ENCODE measurements at regions not wholly inside any gene's neighbourhood (a gene's known extent, or its start where the extent isn't known, plus 50 kb on each side); places are given as distances from the start of the nearest gene placed in this dataset.

DNA sequence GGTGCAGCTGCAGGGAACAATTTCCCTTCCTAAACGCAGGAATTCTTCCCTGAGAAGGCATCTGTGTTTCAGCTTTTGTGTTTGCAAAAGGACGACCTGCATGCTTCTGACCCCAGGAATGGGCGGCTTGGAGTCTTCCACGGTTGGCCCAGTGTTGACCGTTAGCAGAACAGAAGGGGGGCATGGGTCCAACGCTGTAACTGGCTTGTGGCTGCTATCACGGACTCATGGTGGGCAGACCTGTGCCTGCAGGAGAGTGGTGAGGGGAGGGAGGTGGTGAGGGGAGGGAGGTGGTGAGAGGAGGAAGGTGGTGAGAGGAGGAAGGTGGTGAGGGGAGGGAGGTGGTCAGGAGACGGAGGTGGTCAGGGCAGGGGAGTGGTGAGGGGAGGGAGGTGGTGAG, 388.6 kb upstream of the IRX4 start:
- TF ChIP-seq, protein P1, sequence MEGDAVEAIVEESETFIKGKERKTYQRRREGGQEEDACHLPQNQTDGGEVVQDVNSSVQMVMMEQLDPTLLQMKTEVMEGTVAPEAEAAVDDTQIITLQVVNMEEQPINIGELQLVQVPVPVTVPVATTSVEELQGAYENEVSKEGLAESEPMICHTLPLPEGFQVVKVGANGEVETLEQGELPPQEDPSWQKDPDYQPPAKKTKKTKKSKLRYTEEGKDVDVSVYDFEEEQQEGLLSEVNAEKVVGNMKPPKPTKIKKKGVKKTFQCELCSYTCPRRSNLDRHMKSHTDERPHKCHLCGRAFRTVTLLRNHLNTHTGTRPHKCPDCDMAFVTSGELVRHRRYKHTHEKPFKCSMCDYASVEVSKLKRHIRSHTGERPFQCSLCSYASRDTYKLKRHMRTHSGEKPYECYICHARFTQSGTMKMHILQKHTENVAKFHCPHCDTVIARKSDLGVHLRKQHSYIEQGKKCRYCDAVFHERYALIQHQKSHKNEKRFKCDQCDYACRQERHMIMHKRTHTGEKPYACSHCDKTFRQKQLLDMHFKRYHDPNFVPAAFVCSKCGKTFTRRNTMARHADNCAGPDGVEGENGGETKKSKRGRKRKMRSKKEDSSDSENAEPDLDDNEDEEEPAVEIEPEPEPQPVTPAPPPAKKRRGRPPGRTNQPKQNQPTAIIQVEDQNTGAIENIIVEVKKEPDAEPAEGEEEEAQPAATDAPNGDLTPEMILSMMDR (IDR thresholded peaks at IDR 0.05; ENCODE audit: low read depth, low read length, missing control alignments), result no peak
- in situ Hi-C loops (cut with HindIII; ENCODE audit: low pct_ligation_motif_present, low sequenced_read_pairs), result no loop called here
- no peak for DNase-seq
- H3K36me3 ChIP-seq (replicated peaks), result no peaks in the 10 kb centered on the region
- H3K27me3 ChIP-seq (replicated peaks), result no peaks in the 10 kb centered on the region
- H3K27ac ChIP-seq, result no peak overlapping the region
- H3K4me3 ChIP-seq (ENCODE audit: low read depth, low read length), result no peak overlapping the region

DNA sequence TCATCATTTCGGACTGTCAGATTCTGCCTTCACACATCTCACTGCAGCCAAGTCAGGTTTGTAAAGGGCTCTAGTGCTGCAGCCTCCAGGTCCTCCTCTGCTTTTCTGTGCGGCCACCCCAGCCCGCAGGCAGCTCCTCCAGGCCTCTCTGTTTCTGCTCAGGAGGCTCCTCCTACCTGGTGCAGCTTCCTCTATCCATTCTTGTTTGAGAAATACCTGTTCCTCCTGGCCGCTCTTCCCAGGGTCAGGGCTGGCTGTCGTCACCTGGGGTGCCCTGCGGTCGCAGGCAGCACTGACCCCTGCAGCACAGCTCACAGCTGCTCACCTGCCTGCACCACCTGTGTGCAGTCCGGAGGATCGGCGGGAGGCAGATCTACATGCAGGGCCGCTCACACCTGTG, 387.7 kb upstream of the IRX4 start:
- H3K36me3 ChIP-seq (replicated peaks), result no peaks in the 10 kb centered on the region
- in situ Hi-C loops (cut with HindIII; ENCODE audit: low pct_ligation_motif_present, low sequenced_read_pairs), result no loop called here
- TF ChIP-seq, protein P1 (IDR thresholded peaks at IDR 0.05; ENCODE audit: low read depth, low read length, missing control alignments), result no peak
- DNase-seq, result no peak
- no peak overlapping the region for H3K4me3 ChIP-seq (ENCODE audit: low read depth, low read length)
- H3K27me3 ChIP-seq (replicated peaks), result no peaks in the 10 kb centered on the region
- H3K27ac ChIP-seq, result no peak overlapping the region

DNA sequence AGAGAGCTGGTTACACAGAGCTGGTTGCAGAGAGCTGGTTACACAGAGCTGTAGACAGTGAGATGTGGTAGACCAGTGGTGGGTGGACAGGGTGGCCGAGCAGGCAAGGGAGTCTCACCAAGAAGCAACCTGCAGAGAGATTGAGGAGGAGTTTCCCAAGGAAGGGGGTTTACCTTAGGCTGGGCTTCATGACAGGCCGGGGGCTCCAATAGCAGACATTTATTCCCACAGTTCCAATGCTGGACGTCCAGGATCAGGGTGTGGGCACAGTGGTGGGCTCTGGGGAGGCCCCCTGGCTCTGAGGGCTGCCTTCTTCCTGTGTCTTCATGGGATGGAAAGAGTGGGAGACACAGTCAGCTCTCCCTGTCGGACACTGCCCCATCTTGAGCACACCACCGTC, 386.9 kb upstream of the IRX4 start:
- no peaks in the 10 kb centered on the region for H3K36me3 ChIP-seq (replicated peaks)
- H3K27me3 ChIP-seq (replicated peaks), result no peaks in the 10 kb centered on the region
- TF ChIP-seq, protein P1 (IDR thresholded peaks at IDR 0.05; ENCODE audit: low read depth, low read length, missing control alignments), result no peak
- H3K27ac ChIP-seq, result no peak overlapping the region
- in situ Hi-C loops (cut with HindIII; ENCODE audit: low pct_ligation_motif_present, low sequenced_read_pairs), result no loop called here
- no peak for DNase-seq
- H3K4me3 ChIP-seq (ENCODE audit: low read depth, low read length), result no peak overlapping the region

DNA sequence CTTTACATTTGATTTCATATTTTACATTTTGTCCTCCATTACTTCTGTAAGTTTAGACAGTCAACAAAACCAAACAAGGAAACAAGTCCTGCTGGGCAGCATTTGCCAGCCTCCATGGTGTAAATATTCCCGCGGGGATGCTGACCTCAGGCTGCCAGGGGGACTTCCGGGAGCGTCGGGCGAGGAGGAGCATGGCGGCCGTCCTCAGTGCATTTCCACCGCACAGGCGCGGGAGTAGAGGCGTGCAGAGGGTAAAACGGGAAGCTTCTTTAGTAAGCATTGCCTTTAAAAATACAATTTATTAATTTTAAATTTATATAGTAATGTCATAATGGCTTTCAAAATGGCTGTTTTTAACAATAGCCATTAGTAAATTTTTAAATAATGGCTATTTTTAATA, 385.3 kb upstream of the IRX4 start:
- TF ChIP-seq, protein P1 (IDR thresholded peaks at IDR 0.05; ENCODE audit: low read depth, low read length, missing control alignments), result no peak

DNA sequence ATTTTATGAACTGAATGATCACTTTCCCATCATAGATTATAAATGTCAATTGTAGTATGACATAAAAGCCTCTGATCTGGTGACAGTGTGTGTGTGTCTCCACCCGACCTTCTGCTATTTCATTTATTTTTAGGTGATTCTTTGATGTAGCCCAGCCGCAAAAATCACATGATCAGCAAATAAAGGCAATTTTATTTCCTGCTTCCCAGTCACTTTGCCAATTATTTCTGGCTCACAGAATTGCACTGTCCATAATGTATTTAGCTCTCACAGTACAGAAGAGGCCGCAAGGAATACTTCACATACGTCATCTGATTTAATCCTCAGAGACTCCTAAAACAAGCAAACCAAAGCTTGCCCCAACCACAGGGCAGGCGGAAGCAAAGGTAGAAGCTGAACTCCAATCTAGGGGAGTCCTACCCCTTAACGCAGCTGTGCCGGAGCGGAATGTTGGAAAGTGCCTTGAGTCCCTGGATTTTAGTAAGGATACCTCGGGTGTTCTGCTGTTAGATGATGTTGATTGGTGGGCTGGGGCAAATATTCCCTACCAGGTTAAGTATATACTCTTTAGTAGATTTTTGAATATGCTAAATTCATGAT, 384.0 kb upstream of the IRX4 start:
- Histone ChIP-seq H3K27me3 (replicated peaks) (no peaks in the 10 kb centered on the region), H3K36me3 (replicated peaks) (no peaks in the 10 kb centered on the region), H3K27ac (no peak overlapping the region), H3K4me3 (ENCODE audit: low read depth, low read length) (no peak overlapping the region)
- no peak for DNase-seq
- in situ Hi-C loops (cut with HindIII; ENCODE audit: low pct_ligation_motif_present, low sequenced_read_pairs), result no loop called here
- TF ChIP-seq, protein P1 (IDR thresholded peaks at IDR 0.05; ENCODE audit: low read depth, low read length, missing control alignments), result no peak

More for the DNA sequence above, 385.3 kb upstream of the IRX4 start:
- no peak for DNase-seq
- no peaks in the 10 kb centered on the region for H3K36me3 ChIP-seq (replicated peaks)
- in situ Hi-C loops (cut with HindIII; ENCODE audit: low pct_ligation_motif_present, low sequenced_read_pairs), result no loop called here
- no peaks in the 10 kb centered on the region for H3K27me3 ChIP-seq (replicated peaks)
- no peak overlapping the region for H3K27ac ChIP-seq
- H3K4me3 ChIP-seq (ENCODE audit: low read depth, low read length), result no peak overlapping the region

DNA sequence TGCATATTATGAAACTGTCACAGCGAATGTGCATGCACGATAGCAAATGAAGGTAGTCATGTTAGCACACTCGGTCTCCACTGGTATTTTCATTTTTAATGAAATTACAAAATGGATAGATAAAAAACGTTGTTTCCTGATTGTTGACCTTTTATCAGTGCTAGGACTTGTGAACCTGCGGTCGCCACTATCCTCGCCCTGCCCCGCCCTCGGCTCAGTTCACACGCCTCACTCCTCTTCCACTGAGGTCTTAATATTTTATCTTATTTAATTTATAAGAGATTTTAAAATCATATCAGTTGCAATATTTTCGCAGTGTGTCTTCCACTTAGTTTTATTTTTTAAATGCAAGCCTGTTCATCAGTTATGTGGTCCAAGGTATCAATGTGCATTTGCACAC, 382.6 kb upstream of the IRX4 start:
- TF ChIP-seq, protein P1 (IDR thresholded peaks at IDR 0.05; ENCODE audit: low read depth, low read length, missing control alignments), result no peak
- Histone ChIP-seq H3K27ac (no peak overlapping the region), H3K36me3 (replicated peaks) (no peaks in the 10 kb centered on the region), H3K27me3 (replicated peaks) (no peaks in the 10 kb centered on the region), H3K4me3 (ENCODE audit: low read depth, low read length) (no peak overlapping the region)
- DNase-seq, result no peak
- in situ Hi-C loops (cut with HindIII; ENCODE audit: low pct_ligation_motif_present, low sequenced_read_pairs), result no loop called here

Measured in brain microvascular endothelial cell (primary cell).